GDM1 (cell line): ENCODE measurements at regions not wholly inside any gene's neighbourhood (a gene's known extent, or its start where the extent isn't known, plus 50 kb on each side); places are given as distances from the start of the nearest gene placed in this dataset.
"Not testable (repeated sequence)": the region's sequence is repeated elsewhere in the genome, so short reads cannot be mapped to it uniquely, and the experiment has no call there.

Source experiments
- DNase-seq: peaks from one replicate; lab custom pipeline; 2025; lab: John Stamatoyannopoulos, UW

DNA sequence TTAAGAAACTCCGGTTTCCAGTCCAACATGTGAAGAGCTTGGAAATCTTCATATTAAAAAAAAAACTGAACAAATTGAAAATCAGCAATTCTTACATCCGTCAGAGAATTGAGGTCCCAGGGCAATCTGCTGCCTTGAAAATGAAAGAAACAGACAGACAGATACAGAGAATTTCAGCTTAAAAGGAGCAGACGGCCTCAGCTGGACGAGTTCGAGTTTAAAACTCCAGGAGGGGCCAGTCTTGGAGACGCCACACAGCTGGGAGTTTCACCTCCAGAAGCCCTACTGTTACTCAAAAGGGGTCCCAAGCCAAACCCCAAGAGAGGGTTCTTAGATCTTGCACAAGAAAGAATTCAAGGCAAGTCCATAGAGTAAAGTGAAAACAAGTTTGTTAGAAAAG lies 226.5 kb upstream of the ARL4C start:
- DNase-seq: no peak

DNA sequence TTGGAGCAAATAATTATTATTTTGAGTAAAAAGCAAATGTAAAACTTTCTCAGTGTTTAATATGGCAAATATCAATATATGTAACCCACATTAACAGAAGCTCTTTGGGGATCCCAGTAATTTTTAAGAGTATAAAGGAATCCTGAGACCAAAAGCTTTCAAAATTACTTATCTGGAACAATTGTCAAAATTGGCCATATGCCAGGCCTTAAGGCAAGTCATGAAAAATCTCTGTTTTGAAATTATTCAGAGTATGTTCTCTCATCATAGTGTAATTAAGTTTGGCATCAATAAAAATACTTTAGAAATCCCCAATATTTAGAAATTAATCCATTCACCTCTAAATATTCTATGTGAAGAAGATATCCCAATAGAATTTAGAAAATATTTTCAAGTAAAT lies 225.3 kb upstream of the ARL4C start:
- DNase-seq: no peak

DNA sequence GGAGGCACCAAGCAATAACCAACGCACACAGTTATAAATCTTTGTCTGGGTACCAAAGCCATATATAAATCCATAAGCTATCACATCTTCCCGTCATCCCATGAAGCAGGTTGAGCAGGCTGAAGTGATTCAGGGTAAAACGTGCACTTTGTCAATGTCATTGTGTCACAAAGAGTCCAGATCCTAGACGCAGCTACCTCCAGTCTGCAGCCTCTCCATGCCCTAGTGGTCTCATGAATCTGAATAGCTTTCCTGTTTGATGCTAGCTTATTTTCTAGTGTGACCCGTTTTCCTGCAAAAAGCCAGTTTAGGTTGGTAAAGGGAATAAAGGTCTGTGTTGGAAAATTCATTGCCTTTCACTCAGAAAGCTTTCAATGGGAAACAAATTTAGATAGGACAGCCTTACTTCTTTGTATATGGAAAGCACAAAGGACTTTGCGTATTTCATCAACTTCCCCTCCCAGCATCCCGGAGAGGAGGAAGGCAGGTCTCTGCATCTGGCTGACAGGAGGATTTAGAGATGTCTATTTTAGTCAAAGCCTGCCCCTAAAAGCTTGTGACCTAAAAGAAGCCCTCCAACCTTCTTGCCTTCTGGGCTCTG lies 222.3 kb upstream of the ARL4C start:
- no peak for DNase-seq

DNA sequence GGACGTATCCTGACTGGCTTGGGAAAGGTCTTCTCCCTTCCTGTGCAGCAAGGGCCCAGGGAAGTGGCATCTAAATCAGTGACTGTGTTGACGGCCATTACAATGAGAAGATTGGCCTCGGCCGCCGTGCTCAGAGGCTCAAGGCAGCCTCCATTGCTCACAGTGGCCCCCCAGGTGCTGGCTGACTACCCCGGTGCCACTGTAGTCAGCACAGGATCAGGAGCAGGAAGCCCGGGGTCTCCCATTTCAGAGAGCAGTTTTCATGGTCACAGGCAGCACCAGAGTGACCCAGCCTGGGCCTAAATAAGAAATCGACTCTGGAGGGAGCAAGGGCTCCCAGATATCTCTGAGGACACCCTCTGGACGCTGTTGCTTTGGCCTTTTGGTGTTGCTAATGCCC lies 219.4 kb upstream of the ARL4C start:
- DNase-seq: no peak

DNA sequence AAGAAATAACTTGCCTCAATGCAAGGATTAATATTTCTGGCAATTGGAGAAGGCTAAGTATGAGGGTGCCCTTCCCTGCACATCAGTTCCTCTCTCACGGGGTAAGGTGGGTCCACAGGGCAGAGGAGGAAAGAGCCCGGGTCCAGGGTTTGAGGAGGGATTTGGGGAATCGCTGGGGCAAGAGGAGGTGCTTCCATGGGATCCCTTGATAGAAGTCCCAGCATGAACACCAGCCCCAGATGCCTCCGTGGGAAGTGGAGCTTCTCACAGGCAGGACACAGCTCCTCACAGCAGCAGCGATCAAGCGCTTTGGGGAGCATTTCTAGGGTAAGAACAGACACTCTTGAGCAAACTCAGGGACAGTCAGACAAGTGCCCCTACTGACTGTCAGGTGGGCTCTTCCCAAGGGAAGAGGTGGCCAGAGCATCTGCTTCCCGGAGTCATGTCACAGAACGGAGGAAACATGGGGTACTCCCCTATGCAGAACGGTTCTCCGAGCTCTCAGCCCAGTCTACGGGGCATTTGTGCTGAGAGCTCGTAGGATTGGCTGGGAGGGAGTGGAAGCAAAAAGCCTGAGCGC lies 218.9 kb upstream of the ARL4C start:
- no peak for DNase-seq

DNA sequence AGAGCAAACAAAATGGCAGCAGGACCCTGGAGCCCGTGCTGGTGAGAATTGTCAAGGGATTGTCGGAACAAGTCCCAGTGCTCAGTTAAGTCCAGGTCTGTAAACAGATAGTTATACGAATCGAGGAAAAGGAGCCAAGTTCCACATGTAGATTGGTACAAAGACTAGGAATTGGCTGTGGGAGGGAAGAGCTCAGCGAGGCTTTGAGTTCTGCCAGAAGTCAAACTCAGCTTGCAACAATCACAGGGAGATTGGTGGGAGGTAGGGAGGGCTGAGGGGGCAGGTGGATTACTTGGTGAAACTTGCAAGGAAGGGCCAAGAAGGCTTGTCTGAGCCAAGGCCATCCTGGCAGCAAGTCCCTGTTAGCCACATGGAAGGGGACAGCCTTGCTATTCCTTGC lies 217.8 kb upstream of the ARL4C start:
- DNase-seq: no peak

DNA sequence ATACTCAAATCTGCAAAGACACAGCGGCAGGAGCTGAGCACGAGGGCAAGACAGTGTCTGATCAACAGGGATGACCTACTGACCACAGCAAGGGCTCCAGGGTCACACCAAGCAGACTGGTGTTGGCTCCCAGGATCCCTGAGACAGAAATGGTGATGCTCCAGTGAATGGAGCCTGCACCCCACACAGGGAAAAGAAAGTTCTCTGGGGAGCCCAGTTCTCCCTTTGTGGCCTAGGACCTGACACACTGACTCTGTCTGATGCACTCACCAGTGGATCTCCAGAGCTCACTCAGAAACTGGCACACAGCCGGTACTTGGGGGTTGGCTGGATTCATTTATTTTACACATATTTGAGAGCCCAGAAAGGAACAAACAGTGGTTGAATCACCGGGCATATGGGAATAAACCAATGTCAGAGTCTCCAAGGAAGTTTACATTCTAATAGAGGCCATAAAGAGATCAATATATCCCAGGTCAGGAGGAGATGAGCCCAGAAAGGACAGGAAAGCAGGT lies 215.6 kb upstream of the ARL4C start:
- DNase-seq: no peak

DNA sequence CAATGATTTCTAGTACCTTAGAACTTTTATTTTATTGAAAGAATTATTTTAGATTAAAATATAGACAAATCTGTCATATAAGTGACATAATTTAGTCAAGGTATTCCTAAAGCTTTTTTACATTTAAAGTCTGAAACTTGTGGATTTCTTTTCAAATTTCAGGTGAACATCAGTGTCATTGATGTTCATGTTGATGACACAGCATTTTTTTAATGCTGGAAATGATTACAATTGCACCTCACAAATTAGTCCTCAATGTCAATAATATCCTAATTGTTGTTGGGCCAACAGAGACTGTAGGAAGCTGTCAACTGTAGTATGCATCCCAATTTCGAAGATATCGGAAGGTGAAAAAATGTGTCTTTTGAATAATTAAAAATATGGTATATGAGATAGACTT lies 214.4 kb upstream of the ARL4C start:
- no peak for DNase-seq

DNA sequence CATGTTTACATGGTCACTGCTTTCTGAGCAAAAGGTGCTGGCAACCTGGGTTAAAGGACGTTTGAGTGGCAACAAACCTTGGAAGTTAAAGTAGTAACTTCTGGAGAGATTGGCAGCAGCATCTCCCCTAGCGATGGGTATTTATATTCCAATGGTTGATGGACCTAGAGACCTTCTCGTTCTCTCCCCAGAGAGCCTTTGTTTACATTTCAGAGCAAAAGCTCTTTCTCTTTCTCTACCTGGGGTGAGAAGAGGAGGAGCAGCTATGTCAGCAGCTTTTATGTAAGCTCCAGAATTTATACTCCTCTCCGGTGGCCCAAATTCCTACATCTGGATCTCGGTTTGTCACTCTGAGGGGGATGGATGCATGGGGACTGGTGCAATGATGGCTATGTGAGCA lies 213.7 kb upstream of the ARL4C start:
- no peak for DNase-seq

DNA sequence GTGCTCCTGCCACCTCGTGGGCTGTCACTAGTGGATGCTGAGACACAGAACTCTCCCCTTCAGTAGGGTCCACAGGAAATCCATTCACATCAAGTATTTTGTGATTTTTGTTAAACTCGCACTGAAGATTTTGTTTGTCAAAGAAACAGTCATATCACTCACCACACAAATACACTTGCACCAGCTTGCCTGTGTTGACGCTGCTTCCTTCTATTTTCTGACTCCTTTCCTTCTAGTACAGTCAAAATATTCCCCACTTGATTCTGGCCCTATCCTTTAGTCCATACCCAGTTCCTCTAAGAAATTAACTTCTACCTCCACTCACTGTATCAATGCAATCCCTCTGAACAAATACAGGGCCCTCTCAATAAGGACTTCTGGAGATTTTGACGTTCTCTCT lies 213.2 kb upstream of the ARL4C start:
- DNase-seq: no peak

DNA sequence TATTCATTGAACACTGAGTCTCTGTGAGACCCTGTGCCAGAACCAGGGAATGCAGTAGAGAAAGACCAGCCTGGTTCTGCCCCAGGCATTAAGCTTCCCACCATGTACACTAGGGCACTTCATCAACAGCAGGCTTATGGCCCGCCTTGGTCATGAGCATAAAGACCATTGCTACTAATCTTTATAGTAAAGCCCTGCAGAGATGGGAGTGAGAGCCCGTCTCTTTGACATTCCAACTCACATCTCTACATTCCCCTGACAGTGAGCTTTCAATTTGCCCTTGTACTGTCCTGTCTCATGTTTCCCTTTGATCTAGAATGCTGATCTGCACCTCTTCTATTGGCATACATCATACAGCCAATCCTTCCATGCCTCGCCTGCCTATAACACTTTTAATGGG lies 211.8 kb upstream of the ARL4C start:
- no peak for DNase-seq

DNA sequence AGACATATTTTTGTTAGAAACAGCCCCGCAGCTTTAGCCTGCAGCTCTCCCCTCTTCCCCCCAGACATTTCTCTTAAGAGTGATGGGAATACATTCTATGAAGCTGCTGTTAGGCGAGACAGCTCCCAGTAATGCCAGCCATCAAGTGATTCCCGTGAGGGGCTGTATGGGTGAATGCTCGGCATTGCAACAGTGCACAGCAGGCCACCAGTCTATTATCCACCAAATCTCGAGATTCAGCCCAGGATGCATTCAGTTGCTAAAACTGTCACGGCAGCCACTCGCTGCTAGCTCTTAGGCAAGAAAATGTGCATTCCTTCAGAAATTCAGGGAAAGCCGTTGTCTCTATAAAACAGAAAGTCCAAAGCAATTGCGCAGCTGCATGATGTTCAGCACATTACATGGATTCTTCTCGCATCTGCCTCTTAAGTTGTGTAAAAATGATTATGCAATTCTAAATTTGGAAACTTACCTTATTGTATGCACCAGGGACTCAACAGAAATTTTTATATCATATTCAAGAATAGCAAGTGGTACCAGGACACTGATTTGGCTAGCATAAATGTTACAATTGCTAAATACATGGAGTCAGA lies 211.3 kb upstream of the ARL4C start:
- DNase-seq: no peak

DNA sequence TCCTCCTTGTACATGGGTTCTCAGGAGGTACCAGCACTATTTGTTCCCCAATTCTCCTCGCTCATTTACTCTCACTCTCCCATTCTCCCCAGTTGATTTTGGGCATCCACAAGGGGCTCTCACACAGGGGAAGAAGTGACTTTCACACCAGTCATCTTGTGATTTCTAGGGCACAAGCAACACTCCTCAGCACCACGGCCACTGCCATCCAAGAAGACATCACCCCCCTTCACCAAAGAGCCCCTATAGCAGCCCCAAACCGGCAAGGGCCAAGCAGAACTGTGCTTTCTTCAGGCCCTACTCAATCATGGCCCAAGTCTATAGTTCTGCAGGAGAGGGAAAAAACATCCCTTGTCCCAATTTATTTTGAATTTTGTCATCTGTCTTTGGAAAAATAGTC lies 209.2 kb upstream of the ARL4C start:
- no peak for DNase-seq

DNA sequence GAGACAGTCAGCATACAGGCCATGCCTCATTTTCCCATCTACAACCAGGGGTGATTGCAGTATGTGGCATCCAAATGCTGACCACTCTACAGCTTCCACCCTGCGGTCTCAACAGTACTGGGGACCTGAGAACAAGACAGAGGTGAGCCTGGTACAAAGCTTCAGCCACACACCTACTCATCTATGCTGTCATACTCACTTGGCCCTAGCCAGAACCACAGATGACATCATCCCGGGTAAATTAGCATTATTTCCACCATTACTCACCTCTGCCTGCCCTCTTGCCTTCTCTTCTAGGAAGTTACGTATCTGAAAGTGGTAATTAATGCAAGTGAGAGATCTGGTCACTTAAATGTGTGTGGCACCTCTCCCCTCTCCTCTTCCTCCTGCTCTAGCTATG lies 208.2 kb upstream of the ARL4C start:
- DNase-seq: no peak

DNA sequence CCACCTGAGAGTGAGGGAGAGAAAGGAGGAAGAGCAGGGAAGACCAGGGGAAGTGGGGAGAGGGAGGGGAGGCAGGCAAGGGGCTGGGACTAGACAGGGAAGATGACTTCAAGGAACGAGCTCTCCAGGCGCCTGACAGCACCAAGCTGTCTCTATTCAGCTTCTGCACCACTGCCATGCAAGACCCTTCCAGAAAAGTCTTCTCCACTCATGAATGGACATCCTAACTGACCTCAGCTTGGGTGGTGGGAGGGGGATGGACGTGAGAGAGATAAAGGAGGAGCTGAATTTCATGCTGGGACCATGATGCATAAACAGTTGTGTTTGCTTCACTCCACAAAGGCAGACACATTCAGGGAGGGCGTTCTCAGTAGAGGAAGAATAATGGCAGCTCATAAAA lies 206.4 kb upstream of the ARL4C start:
- DNase-seq: no peak

DNA sequence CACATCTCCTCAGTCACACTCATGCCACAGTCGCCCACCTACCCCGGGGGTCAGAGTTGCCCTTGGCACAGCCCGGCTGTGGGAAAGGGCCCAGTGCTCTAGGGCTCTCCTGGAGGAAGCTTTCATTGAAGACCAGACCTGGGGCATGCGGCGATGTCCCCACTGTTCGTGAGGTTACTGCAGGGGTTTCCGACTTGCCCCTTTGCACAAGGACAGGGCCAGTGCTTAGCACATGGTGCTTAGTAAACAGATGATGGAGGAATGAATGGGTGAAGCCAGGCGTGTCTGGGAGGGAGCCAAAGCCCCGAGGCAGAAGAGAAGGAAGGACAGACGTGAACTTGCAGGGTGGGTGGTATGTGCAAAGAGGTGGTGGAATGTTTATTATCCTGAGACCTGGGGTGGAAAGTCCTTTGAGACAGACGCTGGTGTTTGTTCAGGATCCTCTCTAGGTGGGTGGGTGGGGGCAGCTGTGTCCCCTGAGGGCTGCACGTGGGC lies 205.9 kb upstream of the ARL4C start:
- no peak for DNase-seq

DNA sequence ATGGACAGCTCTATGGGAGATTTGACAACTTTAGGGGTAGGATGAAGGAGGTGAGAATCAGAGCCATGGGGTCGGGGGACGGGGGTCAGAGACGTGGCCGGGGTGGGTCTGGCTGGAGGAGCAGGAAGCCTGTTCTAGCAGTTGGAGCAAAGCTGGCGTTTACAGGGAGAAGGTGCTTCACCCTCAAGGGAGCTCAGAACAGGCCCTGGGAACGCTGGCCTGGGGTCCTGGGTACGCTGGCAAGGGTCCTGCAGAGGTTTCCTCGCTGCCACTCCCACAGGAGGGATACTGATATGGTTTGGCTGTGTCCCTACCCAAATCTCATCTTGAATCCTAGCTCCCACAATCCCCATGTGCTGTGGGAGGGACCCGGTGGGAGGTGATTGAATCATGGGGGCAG lies 205.0 kb upstream of the ARL4C start:
- DNase-seq: no peak

DNA sequence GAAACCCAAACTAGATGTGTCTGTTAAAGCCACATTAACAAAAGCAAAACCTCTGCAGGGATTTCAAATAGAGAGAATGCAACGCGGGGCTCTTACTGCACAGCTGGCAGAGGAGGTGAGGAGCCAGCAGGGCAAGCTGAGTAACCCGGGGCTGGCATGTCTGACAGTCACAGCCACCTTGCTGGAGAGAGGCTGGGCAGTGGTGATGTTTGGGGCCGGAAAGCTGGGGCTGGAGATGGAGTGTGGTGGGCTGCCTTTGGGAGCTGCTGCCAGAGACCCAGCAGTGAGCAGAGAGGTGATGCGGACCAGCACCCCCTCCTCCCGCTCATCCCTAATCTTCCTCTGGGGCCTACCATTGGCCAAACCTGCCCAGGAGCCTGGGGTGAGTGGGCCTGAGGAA lies 204.5 kb upstream of the ARL4C start:
- DNase-seq: no peak

DNA sequence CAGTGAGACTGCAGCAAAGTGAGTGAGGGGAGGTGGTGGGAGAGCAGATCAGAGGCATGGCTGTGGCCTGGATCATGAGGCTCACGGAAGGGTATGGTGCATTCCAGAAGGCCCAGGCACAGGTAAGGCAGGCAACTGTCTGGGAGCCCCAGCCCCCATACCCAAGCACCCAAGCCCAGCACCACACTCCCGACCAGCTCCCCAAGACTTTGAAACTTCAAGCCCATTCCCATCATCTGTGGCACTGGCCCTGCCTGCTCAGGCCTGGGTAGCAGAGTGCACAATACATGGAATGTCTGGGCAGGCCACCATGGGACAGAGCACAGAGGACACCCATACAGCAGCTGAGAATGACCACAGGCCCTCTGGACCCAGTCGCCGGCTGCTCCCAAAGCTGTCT lies 202.6 kb upstream of the ARL4C start:
- DNase-seq: no peak

DNA sequence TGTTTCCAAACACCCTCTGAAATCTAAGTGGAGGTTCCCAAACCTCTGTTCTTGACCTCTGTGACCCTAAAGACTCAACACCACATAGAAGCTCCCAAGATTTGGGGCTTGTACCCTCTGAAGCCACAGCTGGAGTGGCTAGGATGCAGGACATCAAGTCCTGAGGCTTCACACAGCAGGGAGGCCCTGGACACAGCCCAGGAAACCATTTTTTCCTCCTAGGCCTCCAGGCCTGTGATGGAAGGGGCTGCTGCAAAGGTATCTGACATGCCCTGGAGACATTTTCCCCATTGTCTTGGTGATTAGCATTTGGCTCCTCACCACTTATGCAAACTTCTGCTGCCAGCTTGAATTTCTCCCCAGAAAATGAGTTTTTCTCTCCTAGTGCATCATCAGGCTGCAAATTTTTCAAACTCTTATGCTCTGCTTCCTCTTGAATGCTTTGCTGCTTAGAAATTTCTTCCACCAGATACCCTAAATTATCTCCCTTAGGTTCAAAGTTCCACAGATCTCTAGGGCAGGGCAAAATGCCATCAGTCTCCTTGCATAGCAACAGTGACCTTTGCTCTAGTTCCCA lies 200.5 kb upstream of the ARL4C start:
- not testable (repeated sequence) for DNase-seq

DNA sequence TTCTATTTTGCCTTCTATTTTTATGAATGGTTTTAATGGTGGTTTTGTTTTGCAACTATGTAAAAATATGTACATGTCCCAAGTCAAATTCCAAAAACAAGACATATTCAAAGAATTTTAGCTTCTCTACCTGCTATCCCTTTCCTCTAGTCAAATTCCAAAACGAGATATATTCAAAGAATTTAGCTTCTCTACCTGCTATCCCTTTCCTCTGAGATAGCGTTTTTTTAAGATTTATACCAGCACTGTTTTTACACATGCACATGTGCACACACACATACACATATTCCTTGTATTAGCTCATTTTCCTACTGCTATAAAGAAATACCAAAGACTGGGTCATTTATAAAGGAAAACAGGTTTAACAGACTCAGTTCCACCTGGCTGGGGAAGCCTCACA lies 199.1 kb upstream of the ARL4C start:
- no peak for DNase-seq

DNA sequence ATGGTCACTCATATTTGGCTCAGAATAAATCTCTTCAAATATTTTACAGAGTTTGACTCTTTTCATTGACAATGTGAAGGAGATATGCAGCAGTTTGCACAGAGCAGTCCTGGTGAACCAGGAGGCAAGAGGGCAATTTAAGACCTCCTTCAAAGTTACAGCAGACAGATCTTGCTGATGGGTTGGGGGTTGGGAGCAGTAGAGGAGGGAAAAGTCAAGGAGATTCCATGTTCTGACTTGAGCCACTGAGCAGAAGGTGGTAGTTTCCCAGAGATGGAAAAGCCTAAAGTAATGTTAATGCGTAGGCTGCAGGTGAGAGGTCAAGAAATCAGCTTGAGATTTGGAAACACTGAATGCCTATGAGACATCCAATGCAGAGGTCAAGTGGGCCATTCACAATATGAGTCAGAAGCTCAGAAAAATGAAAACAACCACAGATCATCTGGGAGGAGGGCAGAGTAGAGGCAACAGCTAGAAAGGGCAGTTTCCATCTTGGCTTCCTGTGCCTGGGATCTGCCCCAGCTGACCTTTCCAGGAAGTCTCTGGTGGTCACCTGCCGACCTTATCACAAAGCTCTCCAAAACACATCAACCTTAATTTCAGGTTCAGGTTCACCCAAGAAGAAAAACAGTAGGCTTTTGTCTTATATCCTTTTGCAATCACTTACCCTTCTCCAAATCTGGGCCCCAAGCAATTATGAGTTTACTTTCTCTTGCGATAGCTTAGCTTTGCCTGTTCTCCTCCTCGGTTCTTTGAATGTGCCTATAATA lies 197.5 kb upstream of the ARL4C start:
- DNase-seq: no peak
